ENCODE measurements at regions not wholly inside any gene's neighbourhood (a gene's known extent, or its start where the extent isn't known, plus 50 kb on each side); places are given as distances from the start of the nearest gene placed in this dataset.

GRCh38 chr17:53724726-53725125 lies 98.0 kb upstream of the KIF2B start:
- TF ChIP-seq CTCF (IDR thresholded peaks at IDR 0.05) (no peak), POLR2A (IDR thresholded peaks at IDR 0.05) (no peak)
